Choroid plexus epithelial cell (primary cell): ENCODE measurements at regions not wholly inside any gene's neighbourhood (a gene's known extent, or its start where the extent isn't known, plus 50 kb on each side); places are given as distances from the start of the nearest gene placed in this dataset.

Experiments used
- DNase-seq: peaks from one replicate; pipeline ENCODE4 v3.0.0-alpha.2; 2010; ENCODE audit warnings: low read depth
- H3K4me3 ChIP-seq: 2 replicates; pipeline ENCODE4 v1.5.1; 2011; ENCODE audit warnings: low read depth, mild to moderate bottlenecking, control low read depth, low read length, moderate library complexity
- CTCF ChIP-seq: conservative IDR thresholded peaks from 2 replicates; pipeline ENCODE4 v1.5.1; 2011; ENCODE audit warnings: low read depth, mild to moderate bottlenecking, control low read depth, inconsistent platforms, low read length, moderate library complexity

DNA sequence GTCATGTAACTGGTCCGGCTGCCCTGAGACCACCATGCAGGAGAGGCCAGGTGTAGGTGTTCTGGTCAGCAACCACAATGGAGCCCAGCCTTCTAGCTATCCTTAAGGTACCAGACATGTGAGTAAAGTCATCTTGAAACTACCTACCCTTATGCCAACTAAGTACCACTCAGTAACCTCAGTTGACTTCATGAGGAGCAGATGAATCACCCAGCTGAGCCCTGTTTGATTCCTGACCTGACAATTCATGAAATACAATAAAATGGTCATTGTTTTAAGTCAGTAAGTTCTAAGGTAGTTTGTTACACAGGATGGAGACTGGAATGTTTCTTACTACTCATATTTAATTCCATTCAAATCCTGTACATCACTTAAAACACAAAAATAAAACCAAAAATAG, 113.1 kb upstream of the LMO4 start:
- no peak overlapping the region for H3K4me3 ChIP-seq
- no peak for TF ChIP-seq CTCF
- no peak for DNase-seq

DNA sequence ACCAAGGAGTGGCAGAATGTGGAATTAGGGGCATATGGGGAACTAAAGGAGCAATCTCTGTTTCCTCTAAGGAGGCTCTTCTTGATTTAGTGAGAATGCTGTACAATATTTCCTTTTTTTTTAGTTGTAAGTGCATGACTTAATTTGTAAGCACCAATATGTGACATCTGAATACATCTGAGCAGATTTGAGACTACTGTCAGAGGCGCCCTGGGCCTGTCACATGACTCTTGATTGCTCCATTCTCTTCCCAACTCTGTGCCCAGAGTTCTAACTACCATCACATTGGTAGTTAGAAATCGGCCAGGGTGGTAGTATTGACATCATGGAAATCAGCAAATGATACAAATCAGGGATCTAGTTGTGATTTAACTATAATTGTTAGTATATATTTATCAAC, 110.1 kb upstream of the LMO4 start:
- TF ChIP-seq CTCF = no peak
- H3K4me3 ChIP-seq = no peak overlapping the region
- no peak for DNase-seq

GRCh38 chr1:87219141-87219540, 109.5 kb upstream of the LMO4 start:
- no peak for TF ChIP-seq CTCF
- DNase-seq = no peak
- H3K4me3 ChIP-seq = no peak overlapping the region

DNA sequence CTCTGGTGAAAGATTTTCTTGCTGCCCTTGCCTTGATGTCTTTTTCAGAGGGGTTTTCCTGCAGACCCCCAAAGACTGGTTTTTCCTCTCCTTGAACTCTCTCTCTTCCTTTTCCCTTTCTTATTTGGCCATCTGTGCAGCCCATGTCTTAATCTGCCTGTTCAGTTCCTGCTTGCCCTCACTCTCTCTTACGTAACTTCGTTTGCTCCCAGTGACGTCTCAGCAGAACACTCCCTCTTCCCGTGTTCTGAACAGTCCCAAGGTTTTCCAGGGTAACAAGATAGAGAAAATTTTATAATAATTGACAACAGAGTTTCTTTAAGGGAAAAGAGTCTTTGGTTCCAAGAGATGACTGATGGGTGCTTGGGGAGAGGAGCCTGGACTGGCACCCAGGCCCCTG, 109.1 kb upstream of the LMO4 start:
- H3K4me3 ChIP-seq = no peak overlapping the region
- peak; percentile 51 for DNase-seq
- no peak for TF ChIP-seq CTCF

- no peak for DNase-seq
Observed at GRCh38 chr1:87220993-87221392, 107.7 kb upstream of the LMO4 start.

DNA sequence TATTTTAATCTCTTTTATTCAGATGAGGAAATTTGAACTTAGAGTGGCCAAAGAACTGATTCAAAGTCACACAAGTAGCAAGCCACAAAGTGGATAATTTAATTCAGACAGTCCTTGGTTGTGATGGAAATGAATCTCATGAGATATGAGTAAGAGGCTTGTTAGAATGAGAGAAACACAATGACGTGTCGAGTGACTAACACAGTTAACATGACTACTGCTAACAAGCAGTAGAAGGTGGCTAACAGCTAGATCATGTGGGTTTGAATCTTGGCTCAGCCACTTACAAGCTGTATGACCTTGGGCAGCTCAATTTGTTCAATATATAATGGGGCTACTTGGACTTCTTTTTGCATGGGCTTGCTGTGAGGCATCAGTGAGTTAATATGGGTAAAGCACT, 104.5 kb upstream of the LMO4 start:
- H3K4me3 ChIP-seq = no peak overlapping the region
- DNase-seq = peak; percentile 98
- no peak for TF ChIP-seq CTCF

More at GRCh38 chr1:87220993-87221392, 107.7 kb upstream of the LMO4 start:
- TF ChIP-seq CTCF = no peak
- H3K4me3 ChIP-seq = no peak overlapping the region

- TF ChIP-seq CTCF = no peak
- H3K4me3 ChIP-seq = no peak overlapping the region
- no peak for DNase-seq
Observed at GRCh38 chr1:87225171-87225570, 103.5 kb upstream of the LMO4 start.
